WTC11 (cell line): ENCODE measurements at regions not wholly inside any gene's neighbourhood (a gene's known extent, or its start where the extent isn't known, plus 50 kb on each side); places are given as distances from the start of the nearest gene placed in this dataset.
A peak's percentile ranks its signal among the peaks of the same experiment; 100 is the strongest.

Experiments
- ATAC-seq: fragments of 200-7000 bp; cut with Tn5 transposase; 2 replicates; pipeline ENCODE4 v1.10.0; 2021; ENCODE audit warnings: mild to moderate bottlenecking, moderate library complexity
- CTCF ChIA-PET: fragments of 300-600 bp; sonication (Branson Sonifier 250); formaldehyde crosslinking; loops from one replicate; lab custom pipeline; 2021; ENCODE audit warnings: antibody characterized with exemption; lab: Charles Lee
- POLR2A ChIA-PET: fragments of 350-600 bp; sonication (Branson Sonifier 250); formaldehyde crosslinking; loops from one replicate; lab custom pipeline; 2021; ENCODE audit warnings: antibody characterized with exemption; lab: Charles Lee
- DNase-seq: peaks from one replicate; pipeline ENCODE4 v3.0.0; 2021; ENCODE audit warnings: low spot score
- H3K27ac Mint-ChIP-seq: 2 replicates; pipeline ENCODE4 v1.8.0; 2021; ENCODE audit warnings: mixed read lengths
- H3K27me3 Mint-ChIP-seq: 2 replicates; pipeline ENCODE4 v1.8.0; 2021; ENCODE audit warnings: low read depth, mild to moderate bottlenecking, moderate library complexity, mixed read lengths
- H3K36me3 Mint-ChIP-seq: 2 replicates; pipeline ENCODE4 v1.8.0; 2021; ENCODE audit warnings: mixed read lengths
- H3K4me1 Mint-ChIP-seq: 2 replicates; pipeline ENCODE4 v1.8.0; 2022; ENCODE audit warnings: mixed read lengths
- H3K4me3 Mint-ChIP-seq: 2 replicates; pipeline ENCODE4 v1.8.0; 2021; ENCODE audit warnings: mild to moderate bottlenecking, moderate library complexity, mixed read lengths
- H3K9me3 Mint-ChIP-seq: 2 replicates; pipeline ENCODE4 v1.8.0; 2021; ENCODE audit warnings: mixed read lengths
- ATF3 ChIP-seq: sonication (generic); formaldehyde crosslinking; conservative IDR thresholded peaks from 2 replicates; pipeline ENCODE4 v1.8.1; 2022; ENCODE audit warnings: mild to moderate bottlenecking, missing genetic modification reagents
- CBFB ChIP-seq: sonication (generic); formaldehyde crosslinking; IDR thresholded peaks from 2 replicates; pipeline ENCODE4 v1.8.1; 2022; ENCODE audit warnings: mild to moderate bottlenecking, low read depth, missing genetic modification reagents
- E2F5 ChIP-seq: sonication (generic); formaldehyde crosslinking; IDR thresholded peaks from 2 replicates; pipeline ENCODE4 v1.8.1; 2022; ENCODE audit warnings: mild to moderate bottlenecking, moderate library complexity, missing genetic modification reagents
- ESRRA ChIP-seq: sonication (generic); formaldehyde crosslinking; IDR thresholded peaks from 2 replicates; pipeline ENCODE4 v1.8.1; 2022; ENCODE audit warnings: mild to moderate bottlenecking, missing genetic modification reagents, borderline replicate concordance
- FOXJ3 ChIP-seq: sonication (generic); formaldehyde crosslinking; IDR thresholded peaks from 2 replicates; pipeline ENCODE4 v1.9.0; 2021; ENCODE audit warnings: missing genetic modification reagents, mild to moderate bottlenecking, borderline replicate concordance
- FOXP1 ChIP-seq: sonication (generic); formaldehyde crosslinking; IDR thresholded peaks from 2 replicates; pipeline ENCODE4 v1.8.0; 2022; ENCODE audit warnings: missing genetic modification reagents, mild to moderate bottlenecking, moderate library complexity, borderline replicate concordance
- GRHL2 ChIP-seq: fragments of 250-450 bp; sonication (Bioruptor Pico); IDR thresholded peaks from 2 replicates; pipeline ENCODE4 v1.8.0; 2022; ENCODE audit warnings: mild to moderate bottlenecking, moderate library complexity; ENCODE audit not compliant: insufficient replicate concordance, severe bottlenecking
- IRF1 ChIP-seq: sonication (generic); formaldehyde crosslinking; IDR thresholded peaks from 2 replicates; pipeline ENCODE4 v1.8.0; 2023; ENCODE audit warnings: missing genetic modification reagents
- KAT7 ChIP-seq: sonication (generic); formaldehyde crosslinking; IDR thresholded peaks from 2 replicates; pipeline ENCODE4 v1.8.1; 2023; ENCODE audit warnings: missing genetic modification reagents, mild to moderate bottlenecking, borderline replicate concordance
- MLX ChIP-seq: sonication (generic); formaldehyde crosslinking; IDR thresholded peaks from 2 replicates; pipeline ENCODE4 v1.8.1; 2023; ENCODE audit warnings: mild to moderate bottlenecking, missing genetic modification reagents, moderate library complexity
- NR2C2 ChIP-seq: sonication (generic); formaldehyde crosslinking; IDR thresholded peaks from 2 replicates; pipeline ENCODE4 v1.8.0; 2022; ENCODE audit warnings: mild to moderate bottlenecking, missing genetic modification reagents
- RELA ChIP-seq: sonication (generic); formaldehyde crosslinking; IDR thresholded peaks from 2 replicates; pipeline ENCODE4 v1.8.1; 2022; ENCODE audit warnings: missing genetic modification reagents, mild to moderate bottlenecking, borderline replicate concordance
- RORB ChIP-seq: fragments of 250-450 bp; sonication (Bioruptor Pico); IDR thresholded peaks from 2 replicates; pipeline ENCODE4 v1.9.0; 2021; ENCODE audit warnings: mild to moderate bottlenecking
- SMAD4 ChIP-seq: sonication (generic); formaldehyde crosslinking; IDR thresholded peaks from 2 replicates; pipeline ENCODE4 v1.8.0; 2022; ENCODE audit warnings: mild to moderate bottlenecking, missing genetic modification reagents
- ZBTB43 ChIP-seq: sonication (generic); formaldehyde crosslinking; IDR thresholded peaks from 2 replicates; pipeline ENCODE4 v1.8.1; 2023; ENCODE audit warnings: mild to moderate bottlenecking, missing genetic modification reagents
- ZNF121 ChIP-seq: sonication (generic); formaldehyde crosslinking; IDR thresholded peaks from 2 replicates; pipeline ENCODE4 v1.8.0; 2023; ENCODE audit warnings: missing genetic modification reagents
- ZNF219 ChIP-seq: sonication (generic); formaldehyde crosslinking; IDR thresholded peaks from 2 replicates; pipeline ENCODE4 v1.8.0; 2023; ENCODE audit warnings: missing genetic modification reagents, mild to moderate bottlenecking, borderline replicate concordance
- ZSCAN18 ChIP-seq: fragments of 250-450 bp; sonication (Bioruptor Pico); IDR thresholded peaks from 2 replicates; pipeline ENCODE4 v2.1.2; 2022; ENCODE audit warnings: mild to moderate bottlenecking, moderate library complexity

- Mint-ChIP-seq H3K9me3 (peaks cover 12% of the 10 kb centered on the region), H3K27ac (no peak overlapping the region), H3K4me1 (peaks cover 20% of the 10 kb centered on the region), H3K4me3 (no peak overlapping the region), H3K36me3 (no peaks in the 10 kb centered on the region; the same call in 1 of the 2 replicates), H3K27me3 (no peaks in the 10 kb centered on the region)
- CTCF ChIA-PET, result no interaction called here
- POLR2A ChIA-PET, result no interaction called here
- no peak for TF ChIP-seq KAT7
- DNase-seq (no peak), ATAC-seq (no peak)
Observed at GRCh38 chr14:55921511-55921910, 196.7 kb upstream of the PELI2 start.

GRCh38 chr14:55926007-55926406, 192.2 kb upstream of the PELI2 start:
- Mint-ChIP-seq H3K4me1 (peaks cover 29% of the 10 kb centered on the region), H3K27me3 (no peaks in the 10 kb centered on the region), H3K27ac (no peak overlapping the region), H3K36me3 (no peaks in the 10 kb centered on the region), H3K4me3 (no peak overlapping the region), H3K9me3 (no peaks in the 10 kb centered on the region)
- ATAC-seq (no peak), DNase-seq (no peak)
- POLR2A ChIA-PET, result no interaction called here
- peak; percentile 78; the same call in 1 of the 2 replicates for TF ChIP-seq ESRRA
- no peak for TF ChIP-seq E2F5
- no peak for TF ChIP-seq NR2C2
- CTCF ChIA-PET, result no interaction called here

- no peaks in the 10 kb centered on the region for H3K27me3 Mint-ChIP-seq
- peaks cover 29% of the 10 kb centered on the region for H3K4me1 Mint-ChIP-seq
- no peak for DNase-seq
- ChIA-PET POLR2A (no interaction called here), CTCF (no interaction called here)
- H3K36me3 Mint-ChIP-seq, result no peaks in the 10 kb centered on the region
- H3K9me3 Mint-ChIP-seq, result no peaks in the 10 kb centered on the region
- peak; percentile 27 for ATAC-seq
- TF ChIP-seq IRF1 (CRISPR knock-in tag) (no peak), ZSCAN18 (no peak), FOXJ3 (CRISPR knock-in tag) (no peak), ZNF219 (no peak), RORB (CRISPR knock-in tag) (no peak), MLX (CRISPR knock-in tag) (no peak)
- H3K27ac Mint-ChIP-seq, result no peak overlapping the region
- no peak overlapping the region for H3K4me3 Mint-ChIP-seq
Observed at GRCh38 chr14:55927028-55927427, 191.2 kb upstream of the PELI2 start.

- no peak overlapping the region for H3K4me3 Mint-ChIP-seq
- H3K27ac Mint-ChIP-seq, result no peak overlapping the region
- ChIA-PET POLR2A (no interaction called here), CTCF (no interaction called here)
- H3K27me3 Mint-ChIP-seq, result no peaks in the 10 kb centered on the region
- no peak for DNase-seq
- no peaks in the 10 kb centered on the region for H3K36me3 Mint-ChIP-seq
- H3K4me1 Mint-ChIP-seq, result peaks cover 29% of the 10 kb centered on the region
- TF ChIP-seq RELA (no peak), ATF3 (CRISPR knock-in tag) (no peak), CBFB (CRISPR knock-in tag) (no peak), FOXP1 (CRISPR knock-in tag) (no peak), ZNF121 (CRISPR knock-in tag) (no peak), GRHL2 (CRISPR knock-in tag) (no peak), SMAD4 (CRISPR knock-in tag) (no peak), ZBTB43 (no peak)
- peaks cover under 1% of the 10 kb centered on the region; the same call in 1 of the 2 replicates for H3K9me3 Mint-ChIP-seq
- no peak for ATAC-seq
Observed at GRCh38 chr14:55928276-55928675, 189.9 kb upstream of the PELI2 start.
